ENCODE measurements at regions not wholly inside any gene's neighbourhood (a gene's known extent, or its start where the extent isn't known, plus 50 kb on each side); places are given as distances from the start of the nearest gene placed in this dataset.

DNA sequence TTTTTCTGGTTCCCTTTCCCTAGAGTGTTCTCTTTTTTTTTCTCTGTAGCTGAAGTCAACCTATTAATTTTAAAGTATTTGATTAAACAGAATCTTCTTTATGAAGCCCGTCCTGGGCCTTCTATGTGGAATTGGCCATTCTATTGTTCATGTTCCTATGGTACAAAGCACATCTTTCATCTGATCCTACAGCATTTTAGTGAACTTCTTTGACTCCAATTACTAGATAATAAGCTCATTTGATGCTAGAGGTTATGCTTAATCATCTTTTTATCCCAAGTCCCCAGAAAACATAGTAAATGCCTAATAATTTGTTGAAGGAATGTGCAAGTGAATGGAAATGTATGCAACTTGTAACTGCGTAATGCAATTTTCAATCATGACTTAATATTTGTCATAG lies 472.0 kb upstream of the KLF6 start (continued):
- TF ChIP-seq, protein P1, sequence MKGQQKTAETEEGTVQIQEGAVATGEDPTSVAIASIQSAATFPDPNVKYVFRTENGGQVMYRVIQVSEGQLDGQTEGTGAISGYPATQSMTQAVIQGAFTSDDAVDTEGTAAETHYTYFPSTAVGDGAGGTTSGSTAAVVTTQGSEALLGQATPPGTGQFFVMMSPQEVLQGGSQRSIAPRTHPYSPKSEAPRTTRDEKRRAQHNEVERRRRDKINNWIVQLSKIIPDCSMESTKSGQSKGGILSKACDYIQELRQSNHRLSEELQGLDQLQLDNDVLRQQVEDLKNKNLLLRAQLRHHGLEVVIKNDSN (CRISPR knock-in tag; IDR thresholded peaks at IDR 0.05) = no peak
- no peak for TF ChIP-seq ZNF396 (CRISPR knock-in tag; IDR thresholded peaks at IDR 0.05; ENCODE audit: borderline replicate concordance)
- TF ChIP-seq FOXJ3 (CRISPR knock-in tag; IDR thresholded peaks at IDR 0.05; ENCODE audit: borderline replicate concordance) = no peak
- no peak for TF ChIP-seq SMAD3 (CRISPR knock-in tag; IDR thresholded peaks at IDR 0.05; ENCODE audit: borderline replicate concordance)

DNA sequence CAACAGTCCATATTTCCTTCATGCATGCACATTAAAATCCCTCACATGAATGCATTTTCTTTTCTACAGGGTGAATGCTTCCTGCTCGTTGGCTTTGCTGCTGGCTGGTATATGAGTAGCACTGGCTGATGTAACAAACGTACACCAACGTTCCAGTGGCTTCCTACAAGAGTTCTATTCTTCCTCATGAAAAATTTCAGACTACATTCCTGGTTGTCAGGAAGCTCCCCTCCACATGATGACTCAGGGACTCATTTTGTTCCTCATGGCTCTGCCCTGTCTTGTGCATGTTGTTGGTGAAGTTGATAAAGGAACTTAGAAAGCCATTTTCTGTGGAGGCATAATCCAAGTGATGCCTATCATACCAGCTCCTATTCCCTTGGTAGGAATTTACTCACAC lies 470.7 kb upstream of the KLF6 start:
- DNase-seq (ENCODE audit: low spot score) (no peak), ATAC-seq (no peak)
- H3K4me1 Mint-ChIP-seq = no peaks in the 10 kb centered on the region
- ChIA-PET CTCF (no interaction called here), POLR2A (no interaction called here)
- H3K36me3 Mint-ChIP-seq = no peaks in the 10 kb centered on the region
- no peak for TF ChIP-seq NFYB (CRISPR knock-in tag; conservative IDR thresholded peaks at IDR 0.05; ENCODE audit: low read depth)
- TF ChIP-seq HMGA2 (CRISPR knock-in tag; IDR thresholded peaks at IDR 0.05) = no peak
- no peak for TF ChIP-seq SP1 (CRISPR knock-in tag; conservative IDR thresholded peaks at IDR 0.05)
- TF ChIP-seq, protein P2, sequence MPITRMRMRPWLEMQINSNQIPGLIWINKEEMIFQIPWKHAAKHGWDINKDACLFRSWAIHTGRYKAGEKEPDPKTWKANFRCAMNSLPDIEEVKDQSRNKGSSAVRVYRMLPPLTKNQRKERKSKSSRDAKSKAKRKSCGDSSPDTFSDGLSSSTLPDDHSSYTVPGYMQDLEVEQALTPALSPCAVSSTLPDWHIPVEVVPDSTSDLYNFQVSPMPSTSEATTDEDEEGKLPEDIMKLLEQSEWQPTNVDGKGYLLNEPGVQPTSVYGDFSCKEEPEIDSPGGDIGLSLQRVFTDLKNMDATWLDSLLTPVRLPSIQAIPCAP (CRISPR knock-in tag; IDR thresholded peaks at IDR 0.05) = no peak
- no peak for TF ChIP-seq NR2C2 (CRISPR knock-in tag; IDR thresholded peaks at IDR 0.05)
- TF ChIP-seq, protein P3, sequence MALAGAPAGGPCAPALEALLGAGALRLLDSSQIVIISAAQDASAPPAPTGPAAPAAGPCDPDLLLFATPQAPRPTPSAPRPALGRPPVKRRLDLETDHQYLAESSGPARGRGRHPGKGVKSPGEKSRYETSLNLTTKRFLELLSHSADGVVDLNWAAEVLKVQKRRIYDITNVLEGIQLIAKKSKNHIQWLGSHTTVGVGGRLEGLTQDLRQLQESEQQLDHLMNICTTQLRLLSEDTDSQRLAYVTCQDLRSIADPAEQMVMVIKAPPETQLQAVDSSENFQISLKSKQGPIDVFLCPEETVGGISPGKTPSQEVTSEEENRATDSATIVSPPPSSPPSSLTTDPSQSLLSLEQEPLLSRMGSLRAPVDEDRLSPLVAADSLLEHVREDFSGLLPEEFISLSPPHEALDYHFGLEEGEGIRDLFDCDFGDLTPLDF (CRISPR knock-in tag; IDR thresholded peaks at IDR 0.05) = no peak
- no peak for TF ChIP-seq IRF2 (CRISPR knock-in tag; IDR thresholded peaks at IDR 0.05; ENCODE audit: borderline replicate concordance, low read depth)
- TF ChIP-seq, protein P4, sequence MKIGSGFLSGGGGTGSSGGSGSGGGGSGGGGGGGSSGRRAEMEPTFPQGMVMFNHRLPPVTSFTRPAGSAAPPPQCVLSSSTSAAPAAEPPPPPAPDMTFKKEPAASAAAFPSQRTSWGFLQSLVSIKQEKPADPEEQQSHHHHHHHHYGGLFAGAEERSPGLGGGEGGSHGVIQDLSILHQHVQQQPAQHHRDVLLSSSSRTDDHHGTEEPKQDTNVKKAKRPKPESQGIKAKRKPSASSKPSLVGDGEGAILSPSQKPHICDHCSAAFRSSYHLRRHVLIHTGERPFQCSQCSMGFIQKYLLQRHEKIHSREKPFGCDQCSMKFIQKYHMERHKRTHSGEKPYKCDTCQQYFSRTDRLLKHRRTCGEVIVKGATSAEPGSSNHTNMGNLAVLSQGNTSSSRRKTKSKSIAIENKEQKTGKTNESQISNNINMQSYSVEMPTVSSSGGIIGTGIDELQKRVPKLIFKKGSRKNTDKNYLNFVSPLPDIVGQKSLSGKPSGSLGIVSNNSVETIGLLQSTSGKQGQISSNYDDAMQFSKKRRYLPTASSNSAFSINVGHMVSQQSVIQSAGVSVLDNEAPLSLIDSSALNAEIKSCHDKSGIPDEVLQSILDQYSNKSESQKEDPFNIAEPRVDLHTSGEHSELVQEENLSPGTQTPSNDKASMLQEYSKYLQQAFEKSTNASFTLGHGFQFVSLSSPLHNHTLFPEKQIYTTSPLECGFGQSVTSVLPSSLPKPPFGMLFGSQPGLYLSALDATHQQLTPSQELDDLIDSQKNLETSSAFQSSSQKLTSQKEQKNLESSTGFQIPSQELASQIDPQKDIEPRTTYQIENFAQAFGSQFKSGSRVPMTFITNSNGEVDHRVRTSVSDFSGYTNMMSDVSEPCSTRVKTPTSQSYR (CRISPR knock-in tag; IDR thresholded peaks at IDR 0.05) = no peak
- no peak overlapping the region for H3K27ac Mint-ChIP-seq
- no peak overlapping the region for H3K4me3 Mint-ChIP-seq
- no peaks in the 10 kb centered on the region for H3K27me3 Mint-ChIP-seq (ENCODE audit: low read depth)
- peaks cover 18% of the 10 kb centered on the region for H3K9me3 Mint-ChIP-seq

DNA sequence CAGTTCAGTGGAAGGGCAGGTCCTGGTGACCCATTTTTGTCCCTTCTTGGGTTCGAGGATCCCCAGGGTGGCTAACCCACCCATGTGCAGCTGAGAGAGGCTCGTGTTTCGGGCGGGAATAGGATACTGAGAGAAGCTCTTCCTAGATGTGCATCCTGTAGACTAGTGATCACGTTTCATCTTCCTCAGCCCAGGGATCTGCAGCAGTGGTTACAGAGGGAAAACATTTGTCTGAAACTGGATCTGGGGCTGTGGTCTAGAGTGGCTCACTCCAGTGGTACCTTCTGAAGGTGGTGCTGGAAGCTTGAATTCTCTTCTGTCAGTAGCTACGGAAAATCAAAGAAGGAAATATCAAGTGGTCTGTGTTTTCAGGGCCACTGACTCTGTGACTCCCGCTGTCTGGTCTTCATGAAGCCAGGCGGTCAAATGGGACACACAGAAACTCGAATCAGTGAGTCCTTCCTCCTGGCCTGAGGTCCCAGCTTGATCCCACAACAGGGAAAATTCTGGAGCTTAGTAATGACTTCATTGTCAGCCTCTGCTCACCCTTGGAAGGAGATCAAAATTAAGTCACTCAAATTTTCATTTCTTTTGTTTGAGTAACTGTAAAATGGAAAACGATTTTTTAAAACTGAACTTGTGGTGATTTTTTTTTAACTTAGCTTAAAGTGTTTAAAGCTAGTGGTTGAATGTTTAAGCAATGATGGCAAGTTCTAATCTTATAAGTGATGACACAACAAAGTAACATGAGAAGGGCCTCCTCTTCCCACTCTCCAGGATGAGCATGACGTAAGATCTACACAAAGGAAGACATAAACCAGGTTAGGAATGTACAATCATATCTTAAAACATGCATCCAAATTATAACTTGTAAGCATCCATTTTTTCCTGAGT lies 469.3 kb upstream of the KLF6 start:
- TF ChIP-seq, protein P5, sequence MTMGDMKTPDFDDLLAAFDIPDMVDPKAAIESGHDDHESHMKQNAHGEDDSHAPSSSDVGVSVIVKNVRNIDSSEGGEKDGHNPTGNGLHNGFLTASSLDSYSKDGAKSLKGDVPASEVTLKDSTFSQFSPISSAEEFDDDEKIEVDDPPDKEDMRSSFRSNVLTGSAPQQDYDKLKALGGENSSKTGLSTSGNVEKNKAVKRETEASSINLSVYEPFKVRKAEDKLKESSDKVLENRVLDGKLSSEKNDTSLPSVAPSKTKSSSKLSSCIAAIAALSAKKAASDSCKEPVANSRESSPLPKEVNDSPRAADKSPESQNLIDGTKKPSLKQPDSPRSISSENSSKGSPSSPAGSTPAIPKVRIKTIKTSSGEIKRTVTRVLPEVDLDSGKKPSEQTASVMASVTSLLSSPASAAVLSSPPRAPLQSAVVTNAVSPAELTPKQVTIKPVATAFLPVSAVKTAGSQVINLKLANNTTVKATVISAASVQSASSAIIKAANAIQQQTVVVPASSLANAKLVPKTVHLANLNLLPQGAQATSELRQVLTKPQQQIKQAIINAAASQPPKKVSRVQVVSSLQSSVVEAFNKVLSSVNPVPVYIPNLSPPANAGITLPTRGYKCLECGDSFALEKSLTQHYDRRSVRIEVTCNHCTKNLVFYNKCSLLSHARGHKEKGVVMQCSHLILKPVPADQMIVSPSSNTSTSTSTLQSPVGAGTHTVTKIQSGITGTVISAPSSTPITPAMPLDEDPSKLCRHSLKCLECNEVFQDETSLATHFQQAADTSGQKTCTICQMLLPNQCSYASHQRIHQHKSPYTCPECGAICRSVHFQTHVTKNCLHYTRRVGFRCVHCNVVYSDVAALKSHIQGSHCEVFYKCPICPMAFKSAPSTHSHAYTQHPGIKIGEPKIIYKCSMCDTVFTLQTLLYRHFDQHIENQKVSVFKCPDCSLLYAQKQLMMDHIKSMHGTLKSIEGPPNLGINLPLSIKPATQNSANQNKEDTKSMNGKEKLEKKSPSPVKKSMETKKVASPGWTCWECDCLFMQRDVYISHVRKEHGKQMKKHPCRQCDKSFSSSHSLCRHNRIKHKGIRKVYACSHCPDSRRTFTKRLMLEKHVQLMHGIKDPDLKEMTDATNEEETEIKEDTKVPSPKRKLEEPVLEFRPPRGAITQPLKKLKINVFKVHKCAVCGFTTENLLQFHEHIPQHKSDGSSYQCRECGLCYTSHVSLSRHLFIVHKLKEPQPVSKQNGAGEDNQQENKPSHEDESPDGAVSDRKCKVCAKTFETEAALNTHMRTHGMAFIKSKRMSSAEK (CRISPR knock-in tag; IDR thresholded peaks at IDR 0.05; ENCODE audit: borderline replicate concordance) = no peak
- TF ChIP-seq, protein P6, sequence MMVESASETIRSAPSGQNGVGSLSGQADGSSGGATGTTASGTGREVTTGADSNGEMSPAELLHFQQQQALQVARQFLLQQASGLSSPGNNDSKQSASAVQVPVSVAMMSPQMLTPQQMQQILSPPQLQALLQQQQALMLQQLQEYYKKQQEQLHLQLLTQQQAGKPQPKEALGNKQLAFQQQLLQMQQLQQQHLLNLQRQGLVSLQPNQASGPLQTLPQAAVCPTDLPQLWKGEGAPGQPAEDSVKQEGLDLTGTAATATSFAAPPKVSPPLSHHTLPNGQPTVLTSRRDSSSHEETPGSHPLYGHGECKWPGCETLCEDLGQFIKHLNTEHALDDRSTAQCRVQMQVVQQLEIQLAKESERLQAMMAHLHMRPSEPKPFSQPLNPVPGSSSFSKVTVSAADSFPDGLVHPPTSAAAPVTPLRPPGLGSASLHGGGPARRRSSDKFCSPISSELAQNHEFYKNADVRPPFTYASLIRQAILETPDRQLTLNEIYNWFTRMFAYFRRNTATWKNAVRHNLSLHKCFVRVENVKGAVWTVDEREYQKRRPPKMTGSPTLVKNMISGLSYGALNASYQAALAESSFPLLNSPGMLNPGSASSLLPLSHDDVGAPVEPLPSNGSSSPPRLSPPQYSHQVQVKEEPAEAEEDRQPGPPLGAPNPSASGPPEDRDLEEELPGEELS (CRISPR knock-in tag; IDR thresholded peaks at IDR 0.05) = no peak
- TF ChIP-seq TEAD1 (CRISPR knock-in tag; IDR thresholded peaks at IDR 0.05) = no peak
- H3K4me1 Mint-ChIP-seq = no peaks in the 10 kb centered on the region
- no peak overlapping the region for H3K27ac Mint-ChIP-seq
- DNase-seq (ENCODE audit: low spot score) = no peak
- no peak for ATAC-seq
- no peaks in the 10 kb centered on the region for H3K36me3 Mint-ChIP-seq
- H3K9me3 Mint-ChIP-seq = peaks cover 18% of the 10 kb centered on the region
- no peak overlapping the region for H3K4me3 Mint-ChIP-seq
- ChIA-PET POLR2A (no interaction called here), CTCF (no interaction called here)
- H3K27me3 Mint-ChIP-seq (ENCODE audit: low read depth) = no peaks in the 10 kb centered on the region
